Endothelial cell of umbilical vein (primary cell): ENCODE measurements at regions not wholly inside any gene's neighbourhood (a gene's known extent, or its start where the extent isn't known, plus 50 kb on each side); places are given as distances from the start of the nearest gene placed in this dataset.

Experiments used
- BruUV-seq: library from RNA; stranded (reverse); fragments of 400-500 nt; replicated peaks from 2 replicates; lab custom pipeline; 2021; lab: Mats Ljungman, UMichigan
- CTCF ChIA-PET: fragments of 300-600, 350-600 bp; sonication (Branson Sonifier 250); formaldehyde crosslinking; loops from one replicate; lab custom pipeline; 2021; ENCODE audit warnings: antibody characterized with exemption, inconsistent platforms; lab: Charles Lee
- POLR2A ChIA-PET: fragments of 300-600, 350-600 bp; sonication (Branson Sonifier 250); formaldehyde crosslinking; loops from one replicate; lab custom pipeline; 2021; ENCODE audit warnings: antibody characterized with exemption, inconsistent platforms; lab: Charles Lee
- DNase-seq: peaks from one replicate; pipeline ENCODE4 v3.0.0-alpha.2; 2011; ENCODE audit warnings: low read depth, low spot score
- FAIRE-seq: peaks from 2 replicates; lab custom pipeline; 2011; peaks lifted over from hg19 to GRCh38; lab: Jason Lieb, UNC
- H2AFZ ChIP-seq: 2 replicates; pipeline ENCODE4 v1.6.0; 2012; ENCODE audit warnings: low read depth, low read length, control low read depth, inconsistent platforms
- H3K27ac ChIP-seq: 2 replicates; pipeline ENCODE4 v1.5.1; 2011; ENCODE audit warnings: low read depth, mild to moderate bottlenecking, control low read depth, low read length, moderate library complexity; ENCODE audit not compliant: insufficient read depth
- H3K27me3 ChIP-seq, 2 experiments: 2 replicates each; pipeline versions ENCODE4 v1.6.0 to v1.6.1; 2011; ENCODE audit warnings: low read length in 2 of 2, mixed read lengths in 1 of 2; ENCODE audit not compliant: control insufficient read depth in 2 of 2, insufficient read depth in 2 of 2
- H3K36me3 ChIP-seq, 2 experiments: 2 replicates in 1 of 2; 3 replicates in 1 of 2; pipeline ENCODE4 v1.5.1; 2011; ENCODE audit warnings: low read length in 2 of 2, mild to moderate bottlenecking in 1 of 2, moderate library complexity in 1 of 2; ENCODE audit not compliant: control insufficient read depth in 2 of 2, insufficient read depth in 2 of 2; ENCODE audit errors: extremely low read depth in 1 of 2
- H3K4me1 ChIP-seq: 3 replicates; pipeline ENCODE4 v1.5.1; 2011; ENCODE audit warnings: mild to moderate bottlenecking, low read length; ENCODE audit not compliant: control insufficient read depth, insufficient read depth; ENCODE audit errors: extremely low read depth
- H3K4me2 ChIP-seq: 2 replicates; pipeline ENCODE4 v1.6.1; 2011; ENCODE audit warnings: low read length, control low read depth, mixed read lengths; ENCODE audit not compliant: insufficient read depth
- H3K4me3 ChIP-seq, 3 experiments: fragments of 200-600 bp in 1 of 3; sonication (generic), shearing (Covaris generic) in 1 of 3; replicated peaks in 1 of 3; 2 replicates each; pipeline ENCODE4 v1.5.1; 2011 to 2016; ENCODE audit warnings: control low read depth in 3 of 3, low read length in 3 of 3, mild to moderate bottlenecking in 2 of 3, inconsistent platforms in 1 of 3, low read depth in 1 of 3, moderate library complexity in 1 of 3; ENCODE audit not compliant: insufficient read depth in 1 of 3
- H3K79me2 ChIP-seq: 2 replicates; pipeline ENCODE4 v1.6.0; 2012; ENCODE audit warnings: low read length, inconsistent platforms; ENCODE audit not compliant: control insufficient read depth, insufficient read depth
- H3K9ac ChIP-seq: replicated peaks from 2 replicates; pipeline ENCODE3; 2011; ENCODE audit warnings: low read length, control low read depth; ENCODE audit not compliant: insufficient read depth; ENCODE audit errors: extremely low read depth
- H3K9me1 ChIP-seq: replicated peaks from 3 replicates; pipeline ENCODE4 v1.6.0; 2011; ENCODE audit warnings: mild to moderate bottlenecking, low read length; ENCODE audit not compliant: control insufficient read depth, insufficient read depth; ENCODE audit errors: extremely low read depth
- H3K9me3 ChIP-seq: replicated peaks from 2 replicates; pipeline ENCODE4 v1.5.1; 2012; ENCODE audit warnings: low read length, inconsistent platforms; ENCODE audit not compliant: control insufficient read depth, insufficient read depth
- H4K20me1 ChIP-seq: replicated peaks from 2 replicates; pipeline ENCODE3; 2011; ENCODE audit warnings: mild to moderate bottlenecking, low read length; ENCODE audit not compliant: control insufficient read depth, insufficient read depth; ENCODE audit errors: extremely low read depth
- CTCF ChIP-seq, 2 donors: IDR thresholded peaks; 1 replicate in 1 of 2; 2 replicates in 1 of 2; pipeline ENCODE4 v1.5.1; 2011; ENCODE audit warnings: low read length in 2 of 2, mild to moderate bottlenecking in 2 of 2, moderate library complexity in 2 of 2, control low read depth in 1 of 2, inconsistent platforms in 1 of 2, low read depth in 1 of 2; ENCODE audit not compliant: insufficient read depth in 1 of 2; ENCODE audit errors: extremely low read depth in 1 of 2
- EZH2 ChIP-seq: IDR thresholded peaks from 2 replicates; pipeline ENCODE4 v1.6.1; 2012; ENCODE audit warnings: borderline replicate concordance, low read depth, mild to moderate bottlenecking, moderate library complexity, low read length, inconsistent platforms; ENCODE audit not compliant: severe bottlenecking
- FOS ChIP-seq: IDR thresholded peaks from 2 replicates; pipeline ENCODE4 v1.6.1; 2011; ENCODE audit warnings: mild to moderate bottlenecking, low read length, moderate library complexity, borderline replicate concordance; ENCODE audit not compliant: insufficient read depth
- GATA2 ChIP-seq: IDR thresholded peaks from 2 replicates; pipeline ENCODE4 v1.7.0; 2011; ENCODE audit warnings: low read depth, mild to moderate bottlenecking, moderate library complexity, mixed read lengths, low read length; ENCODE audit not compliant: insufficient read length, insufficient read depth
- JUN ChIP-seq: IDR thresholded peaks from 2 replicates; pipeline ENCODE4 v1.6.1; 2011; ENCODE audit warnings: borderline replicate concordance, low read depth; ENCODE audit not compliant: insufficient read length, insufficient read depth
- MYC ChIP-seq: IDR thresholded peaks from one replicate; pipeline ENCODE4 v1.6.1; 2011; ENCODE audit warnings: mild to moderate bottlenecking, low read depth, low read length
- POLR2A ChIP-seq: IDR thresholded peaks from 2 replicates; pipeline ENCODE4 v1.6.1; 2012; ENCODE audit warnings: low read depth, mild to moderate bottlenecking, control low read depth, low read length
- POLR2AphosphoS5 ChIP-seq: IDR thresholded peaks from 2 replicates; pipeline ENCODE4 v1.6.1; 2012; ENCODE audit warnings: low read depth, mild to moderate bottlenecking, control low read depth, low read length, moderate library complexity; ENCODE audit not compliant: insufficient read depth
- dilution Hi-C: fragments of 300-500 bp; cut with MboI; formaldehyde crosslinking; loops from one replicate; pipeline ENCODE4 v1.15.0; 2019; ENCODE audit warnings: low sequenced_read_pairs; ENCODE audit not compliant: extremely low pct_ligation_motif_present
- intact Hi-C: fragments of 100-400 bp; cut with micrococcal nuclease; formaldehyde crosslinking; loops from one replicate; pipeline ENCODE4 v1.10.0; 2022
- TF ChIP-seq, protein P1 (sequence below): IDR thresholded peaks from 2 replicates; pipeline ENCODE4 v1.6.1; 2011; ENCODE audit not compliant: insufficient read depth, insufficient read length

- Histone ChIP-seq H3K4me1 (no peaks in the 10 kb centered on the region), H4K20me1 (no peaks in the 10 kb centered on the region), H3K4me2 (no peak overlapping the region), H3K27me3 (peaks cover 2 to 3% of the 10 kb centered on the region in 2 experiments), H3K36me3 (no peaks in the 10 kb centered on the region), H3K9me3 (no peaks in the 10 kb centered on the region), H3K79me2 (no peaks in the 10 kb centered on the region), H2AFZ (peak overlapping the region; percentile 24), H3K27ac (no peak overlapping the region), H3K4me3 (no peak overlapping the region), H3K9ac (no peak overlapping the region), H3K9me1 (no peaks in the 10 kb centered on the region)
- TF ChIP-seq POLR2A (no peak), MYC (no peak), POLR2AphosphoS5 (no peak), CTCF (IDR thresholded peaks at IDR 0.05; ENCODE audit: extremely low read depth in 1 of 2, insufficient read depth in 1 of 2, low read depth in 1 of 2, low read length in 2 of 2) (no peak), FOS (no peak), GATA2 (no peak), JUN (no peak), EZH2 (no peak)
- TF ChIP-seq, protein P1, sequence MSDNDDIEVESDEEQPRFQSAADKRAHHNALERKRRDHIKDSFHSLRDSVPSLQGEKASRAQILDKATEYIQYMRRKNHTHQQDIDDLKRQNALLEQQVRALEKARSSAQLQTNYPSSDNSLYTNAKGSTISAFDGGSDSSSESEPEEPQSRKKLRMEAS, result no peak
- dilution Hi-C loops (no loop called here), intact Hi-C loops (no loop called here)
- DNase-seq (no peak), FAIRE-seq (no peak)
- no TSS peak for BruUV-seq
- ChIA-PET CTCF (no interaction called here), POLR2A (no interaction called here)
Measured at GRCh38 chr9:95649801-95650213, 133.0 kb upstream of the PTCH1 start.
